ENCODE measurements at regions not wholly inside any gene's neighbourhood (a gene's known extent, or its start where the extent isn't known, plus 50 kb on each side); places are given as distances from the start of the nearest gene placed in this dataset.
A peak's percentile ranks its signal among the peaks of the same experiment; 100 is the strongest.

GRCh38 chr20:18989736-18990474 is 176.3 kb downstream of the SCP2D1 start:
- DNase-seq (ENCODE audit: extremely low read depth in 1 of 11, low read depth in 9 of 11, low spot score in 4 of 11): no peak

GRCh38 chr20:18991012-18991411 is 177.4 kb downstream of the SCP2D1 start:
- DNase-seq (ENCODE audit: extremely low read depth in 1 of 11, low read depth in 9 of 11, low spot score in 4 of 11): no peak

- DNase-seq (ENCODE audit: extremely low read depth in 1 of 11, low read depth in 9 of 11, low spot score in 4 of 11): no peak
Measured at GRCh38 chr20:18992418-18992817, 178.8 kb downstream of the SCP2D1 start.

GRCh38 chr20:18995455-18995854 is 181.9 kb downstream of the SCP2D1 start:
- no peak for DNase-seq (ENCODE audit: extremely low read depth in 1 of 11, low read depth in 9 of 11, low spot score in 4 of 11)

GRCh38 chr20:18999086-18999485 is 185.5 kb downstream of the SCP2D1 start:
- no peak for DNase-seq (ENCODE audit: extremely low read depth in 1 of 11, low read depth in 9 of 11, low spot score in 4 of 11)

- DNase-seq (ENCODE audit: extremely low read depth in 1 of 11, low read depth in 9 of 11, low spot score in 4 of 11): no peak
Measured at GRCh38 chr20:19000078-19000477, 186.5 kb downstream of the SCP2D1 start.

- no peak for DNase-seq (ENCODE audit: extremely low read depth in 1 of 11, low read depth in 9 of 11, low spot score in 4 of 11)
Measured at GRCh38 chr20:19001177-19001576, 187.6 kb downstream of the SCP2D1 start.

GRCh38 chr20:19003366-19004336 is 190.1 kb downstream of the SCP2D1 start:
- no peak for DNase-seq (ENCODE audit: extremely low read depth in 1 of 11, low read depth in 9 of 11, low spot score in 4 of 11)

GRCh38 chr20:19004975-19005374 is 191.4 kb downstream of the SCP2D1 start:
- DNase-seq (ENCODE audit: extremely low read depth in 1 of 11, low read depth in 9 of 11, low spot score in 4 of 11): no peak

GRCh38 chr20:19008497-19008896 is 194.9 kb downstream of the SCP2D1 start:
- DNase-seq (ENCODE audit: extremely low read depth in 1 of 11, low read depth in 9 of 11, low spot score in 4 of 11): no peak

GRCh38 chr20:19009081-19009688 is 195.6 kb downstream of the SCP2D1 start:
- no peak for DNase-seq (ENCODE audit: extremely low read depth in 1 of 11, low read depth in 9 of 11, low spot score in 4 of 11)

GRCh38 chr20:19012676-19013075 is 199.1 kb downstream of the SCP2D1 start:
- DNase-seq (ENCODE audit: extremely low read depth in 1 of 11, low read depth in 9 of 11, low spot score in 4 of 11): no peak

GRCh38 chr20:19013907-19014306 is 198.5 kb upstream of the SLC24A3 start:
- DNase-seq (ENCODE audit: extremely low read depth in 1 of 11, low read depth in 9 of 11, low spot score in 4 of 11): no peak

GRCh38 chr20:19015351-19016139 is 196.9 kb upstream of the SLC24A3 start:
- no peak for DNase-seq (ENCODE audit: extremely low read depth in 1 of 11, low read depth in 9 of 11, low spot score in 4 of 11)

- no peak for DNase-seq (ENCODE audit: extremely low read depth in 1 of 11, low read depth in 9 of 11, low spot score in 4 of 11)
Measured at GRCh38 chr20:19016140-19016497, 196.3 kb upstream of the SLC24A3 start.

GRCh38 chr20:19017104-19017690 is 195.2 kb upstream of the SLC24A3 start:
- no peak for DNase-seq (ENCODE audit: extremely low read depth in 1 of 11, low read depth in 9 of 11, low spot score in 4 of 11)

GRCh38 chr20:19018881-19019280 is 193.6 kb upstream of the SLC24A3 start:
- DNase-seq (ENCODE audit: extremely low read depth in 1 of 11, low read depth in 9 of 11, low spot score in 4 of 11): peak in 5 of 11 donors; percentile 4 to 23 (median 7)

- DNase-seq (ENCODE audit: extremely low read depth in 1 of 11, low read depth in 9 of 11, low spot score in 4 of 11): no peak
Measured at GRCh38 chr20:19019734-19020364, 192.6 kb upstream of the SLC24A3 start.
